HG03280 (cell line): ENCODE measurements at regions not wholly inside any gene's neighbourhood (a gene's known extent, or its start where the extent isn't known, plus 50 kb on each side); places are given as distances from the start of the nearest gene placed in this dataset.

Experiments
- ATAC-seq: cut with Tn5 transposase; IDR thresholded peaks from one replicate; pipeline ENCODE4 v1.9.1; 2021; ENCODE audit warnings: mild to moderate bottlenecking, moderate library complexity; ENCODE audit not compliant: unreplicated experiment

DNA sequence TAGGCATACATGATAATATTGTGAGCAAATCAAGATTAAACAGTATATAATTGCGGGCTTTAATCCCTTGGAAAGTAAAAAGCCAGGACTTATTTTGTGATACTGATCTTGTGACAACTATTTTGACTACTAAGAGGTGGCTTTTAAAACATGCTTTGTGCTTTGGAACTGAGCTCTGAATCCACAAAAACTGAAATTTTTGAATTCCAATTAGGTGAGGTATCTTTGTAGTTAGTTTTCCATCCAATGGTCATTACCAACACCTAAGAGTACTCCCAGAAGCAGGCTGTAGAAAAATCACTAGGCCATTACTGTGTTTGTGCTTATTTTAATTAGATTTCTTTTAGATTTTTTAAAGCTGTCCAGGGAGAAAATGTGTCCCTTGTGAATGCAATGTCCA, 559.5 kb upstream of the WWC1 start:
- ATAC-seq: no peak

DNA sequence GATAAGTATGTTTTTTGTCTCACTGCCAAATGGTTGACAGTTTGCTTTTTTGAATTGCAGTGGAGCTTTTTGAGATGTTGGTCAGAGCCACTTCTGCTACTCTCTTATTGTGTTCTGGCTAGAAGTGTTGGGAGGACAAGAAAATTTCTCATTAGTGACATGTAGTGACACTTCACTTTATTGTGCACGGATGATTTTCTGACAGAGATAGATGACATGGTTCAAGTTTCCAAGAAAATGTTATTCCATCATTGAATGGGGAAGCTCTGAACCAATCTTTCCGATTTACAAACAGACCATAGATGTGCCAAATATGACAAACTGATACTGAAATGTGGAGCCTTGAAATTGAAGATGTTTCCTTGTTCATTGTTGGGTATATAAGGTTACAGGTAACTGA, 558.9 kb upstream of the WWC1 start:
- ATAC-seq: no peak

DNA sequence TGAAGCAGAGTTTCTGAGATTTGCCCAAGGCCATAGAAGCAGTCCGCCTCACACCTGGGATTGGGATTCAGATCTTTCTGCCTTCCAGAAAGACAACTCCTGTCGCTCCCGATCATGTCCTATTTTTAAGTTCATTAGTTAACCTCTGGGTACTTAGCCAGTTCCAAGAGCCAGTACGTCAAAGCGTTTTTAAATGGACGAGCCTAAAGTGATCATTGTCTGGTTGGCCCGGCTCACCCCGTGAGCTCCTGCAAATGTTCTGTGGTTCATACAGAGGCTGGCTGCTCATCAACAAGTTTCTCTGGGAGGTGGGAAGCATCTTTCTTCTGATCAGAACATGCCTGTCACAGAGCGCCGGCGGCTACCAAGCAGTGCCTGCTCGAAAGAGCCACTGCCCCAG, 554.5 kb upstream of the WWC1 start:
- no peak for ATAC-seq

DNA sequence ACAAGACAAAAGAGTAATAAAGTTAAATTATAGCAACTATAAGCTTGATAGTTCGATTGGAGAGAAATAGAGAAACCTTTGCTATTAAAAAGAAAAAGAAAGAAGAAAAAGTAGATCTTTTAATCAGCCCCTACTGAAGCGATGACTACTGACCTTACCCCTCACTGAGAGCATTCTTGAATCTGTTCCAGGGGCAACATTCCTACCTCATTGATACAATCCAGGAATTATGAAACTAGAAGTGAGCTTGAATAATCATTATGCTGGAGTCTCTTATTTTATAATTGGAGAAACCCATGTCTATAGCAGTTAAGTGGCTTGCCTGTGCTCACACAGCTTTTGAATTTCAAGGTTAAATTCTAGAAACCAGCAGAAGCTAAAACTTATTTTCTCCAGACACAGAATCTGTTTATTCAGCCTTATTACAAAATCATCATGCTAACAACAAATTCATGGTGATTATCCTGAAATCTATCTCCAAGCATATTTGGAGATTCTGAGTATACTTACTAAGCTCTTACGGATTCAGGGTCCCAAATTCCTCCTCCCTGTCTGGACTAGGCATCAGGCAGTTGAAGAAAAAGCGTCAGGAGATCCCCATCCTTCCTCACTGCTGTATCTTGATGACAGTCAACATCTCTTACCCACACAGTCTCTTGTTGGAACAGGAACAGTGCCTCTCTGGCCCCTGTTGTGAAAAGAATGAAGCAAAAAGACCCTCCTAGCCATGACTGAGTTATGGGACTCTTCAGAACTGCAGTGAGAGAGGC, 547.6 kb upstream of the WWC1 start:
- no peak for ATAC-seq

GRCh38 chr5:167745868-167746267, 545.6 kb upstream of the WWC1 start:
- ATAC-seq: no peak

DNA sequence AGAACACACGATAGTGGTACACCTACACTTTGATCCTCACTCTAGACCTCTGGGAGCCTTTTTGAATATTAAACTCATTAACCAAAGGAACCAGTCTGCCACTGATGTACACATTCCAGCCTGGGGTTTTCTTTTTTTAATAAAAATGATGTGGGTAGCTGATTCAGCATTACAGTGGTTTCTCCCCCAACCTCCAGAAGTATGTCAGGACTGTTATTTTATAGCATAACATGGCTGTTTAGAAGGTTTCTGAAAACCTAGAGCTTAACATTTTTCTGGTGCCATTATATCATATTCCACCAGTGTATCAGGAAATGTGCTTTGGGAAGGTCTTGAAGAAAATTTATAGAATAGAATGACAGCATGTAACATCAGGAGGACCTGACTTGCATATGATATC, 540.9 kb upstream of the WWC1 start:
- ATAC-seq: no peak

DNA sequence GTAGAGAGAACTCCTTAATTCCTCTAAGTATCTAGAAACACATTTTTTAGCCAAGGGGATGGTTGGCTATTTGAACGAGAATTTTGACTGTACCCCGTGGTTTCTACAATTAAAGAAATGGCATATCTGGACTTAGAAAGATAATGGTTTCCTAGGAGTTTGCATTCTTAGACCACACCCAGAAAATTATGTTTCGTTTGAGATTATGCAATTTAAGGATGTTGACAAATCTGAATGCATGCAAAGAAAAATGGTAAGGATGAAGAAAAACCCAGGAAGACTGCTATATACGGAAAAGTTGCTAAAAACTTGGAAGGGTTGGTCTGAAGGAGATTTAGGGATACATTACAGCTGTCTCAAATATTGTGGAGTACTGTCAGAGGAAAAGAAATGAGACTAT, 538.5 kb upstream of the WWC1 start:
- ATAC-seq: no peak

- ATAC-seq: no peak
These were observed 537.5 kb upstream of the WWC1 start for GRCh38 chr5:167753725-167754490.

DNA sequence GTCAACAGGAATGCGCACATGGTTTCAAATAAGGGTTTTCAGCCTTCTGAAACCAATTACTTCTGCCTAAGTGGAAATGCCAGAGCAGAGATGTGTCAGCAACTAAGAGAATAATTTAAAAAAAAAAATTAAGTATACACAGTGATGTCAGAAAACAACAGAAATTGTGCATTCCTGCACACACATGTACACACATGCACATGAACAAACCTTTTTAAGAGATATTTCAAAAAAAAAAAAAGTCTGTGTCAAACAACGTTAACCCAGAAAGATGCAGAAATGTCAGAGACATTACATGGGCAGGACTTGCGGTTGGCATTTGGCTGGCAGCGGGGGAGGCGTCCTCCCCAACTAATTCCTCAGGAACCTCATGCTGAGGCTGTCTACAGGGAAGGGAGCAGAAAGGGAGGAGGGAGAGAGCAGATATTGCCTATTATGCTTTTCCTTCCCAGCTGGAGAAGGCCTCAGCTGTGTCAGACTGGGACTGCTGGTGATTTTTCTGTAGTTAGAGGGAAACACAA, 536.9 kb upstream of the WWC1 start:
- no peak for ATAC-seq

DNA sequence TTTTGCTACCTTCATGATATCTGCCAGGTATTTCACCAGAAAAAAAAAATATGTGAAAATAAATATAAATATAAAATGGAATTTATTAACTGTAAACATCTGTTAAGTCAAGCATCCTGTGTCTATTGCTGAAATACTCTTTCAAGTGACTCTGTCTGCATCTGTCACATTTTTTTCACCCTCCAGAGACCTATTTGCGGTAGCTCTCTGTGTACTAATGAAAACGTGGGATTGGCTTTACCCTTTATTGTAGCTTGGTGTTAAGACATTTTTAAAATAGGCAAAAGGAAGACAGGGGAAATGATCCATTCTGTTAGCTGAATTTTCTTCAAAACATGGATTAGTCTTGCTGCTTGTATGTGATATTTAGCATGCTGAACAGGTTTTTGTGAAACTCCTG, 536.0 kb upstream of the WWC1 start:
- ATAC-seq: no peak

DNA sequence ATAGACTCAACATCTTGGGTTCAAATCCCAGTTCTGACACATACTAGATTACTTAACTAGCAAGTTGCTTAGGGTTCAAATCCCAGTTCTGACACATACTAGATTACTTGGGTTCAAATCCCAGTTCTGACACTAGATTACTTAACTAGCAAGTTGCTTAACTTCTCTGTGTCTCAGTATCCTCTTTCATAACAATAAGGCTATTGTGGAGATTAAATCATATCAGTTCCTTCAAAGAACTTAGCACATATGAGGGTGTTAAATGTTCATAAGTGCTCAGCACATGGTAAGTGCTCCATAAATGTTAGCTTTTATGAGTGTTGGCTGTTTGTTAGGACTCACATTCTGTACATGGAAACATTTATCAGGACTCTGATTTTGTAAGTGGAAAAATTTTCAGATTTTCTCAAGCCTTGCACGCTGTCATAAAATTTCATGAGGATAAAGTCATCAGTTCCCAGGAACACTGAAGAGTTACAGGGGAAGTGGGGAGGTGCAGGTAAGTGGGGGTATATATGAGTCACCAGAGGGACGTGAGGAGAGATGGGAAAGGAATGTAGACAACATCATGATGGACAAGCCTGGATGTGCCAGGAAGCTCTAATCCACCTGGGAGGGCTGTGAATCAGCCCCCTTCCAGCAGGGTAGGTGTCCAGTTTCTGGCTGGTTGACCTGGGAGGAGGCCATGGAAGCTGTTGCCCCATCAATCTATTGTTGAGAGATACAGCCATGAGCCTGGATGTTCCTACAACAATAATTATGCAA, 532.2 kb upstream of the WWC1 start:
- no peak for ATAC-seq

- ATAC-seq: no peak
These were observed 527.7 kb upstream of the WWC1 start for GRCh38 chr5:167763772-167764171.

GRCh38 chr5:167764641-167765289, 526.7 kb upstream of the WWC1 start:
- no peak for ATAC-seq

- no peak for ATAC-seq
These were observed 526.1 kb upstream of the WWC1 start for GRCh38 chr5:167765352-167765751.

DNA sequence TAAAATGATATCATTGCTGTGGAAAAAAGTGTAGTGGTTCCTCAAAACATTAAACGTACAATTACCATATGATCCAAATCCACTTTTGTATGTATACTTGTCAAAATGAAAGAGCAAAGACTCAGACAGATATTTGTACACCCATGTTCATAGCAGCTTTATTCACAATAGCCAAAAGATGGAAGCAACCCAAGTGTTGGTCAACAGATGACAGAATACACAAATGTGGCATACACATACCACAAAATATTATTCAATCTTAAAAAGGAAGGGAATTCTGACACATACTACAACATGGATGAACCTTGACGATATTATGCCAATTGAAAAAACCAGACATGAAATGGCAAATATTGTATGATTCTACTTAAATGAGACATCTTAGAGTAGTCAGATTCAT, 524.5 kb upstream of the WWC1 start:
- no peak for ATAC-seq

GRCh38 chr5:167767795-167768194, 523.6 kb upstream of the WWC1 start:
- ATAC-seq: no peak

GRCh38 chr5:167769846-167770413, 521.5 kb upstream of the WWC1 start:
- no peak for ATAC-seq

- ATAC-seq: no peak
These were observed 521.0 kb upstream of the WWC1 start for GRCh38 chr5:167770461-167770860.

GRCh38 chr5:167771571-167771970, 519.9 kb upstream of the WWC1 start:
- no peak for ATAC-seq

- ATAC-seq: no peak
These were observed 517.7 kb upstream of the WWC1 start for GRCh38 chr5:167773668-167774301.
